Astrocyte (in vitro differentiated cells and primary cell): ENCODE measurements at regions not wholly inside any gene's neighbourhood (a gene's known extent, or its start where the extent isn't known, plus 50 kb on each side); places are given as distances from the start of the nearest gene placed in this dataset.

ENCODE experiments used
- EZH2 ChIP-seq: IDR thresholded peaks from 2 replicates; pipeline ENCODE4 v1.6.1; 2012; ENCODE audit warnings: mild to moderate bottlenecking, low read length, inconsistent platforms; ENCODE audit not compliant: insufficient read depth
- TF ChIP-seq, protein P1 (sequence below): IDR thresholded peaks from 2 replicates; pipeline ENCODE4 v1.5.1; 2011; ENCODE audit warnings: low read depth, mild to moderate bottlenecking, inconsistent platforms, low read length, moderate library complexity; ENCODE audit not compliant: insufficient read depth

DNA sequence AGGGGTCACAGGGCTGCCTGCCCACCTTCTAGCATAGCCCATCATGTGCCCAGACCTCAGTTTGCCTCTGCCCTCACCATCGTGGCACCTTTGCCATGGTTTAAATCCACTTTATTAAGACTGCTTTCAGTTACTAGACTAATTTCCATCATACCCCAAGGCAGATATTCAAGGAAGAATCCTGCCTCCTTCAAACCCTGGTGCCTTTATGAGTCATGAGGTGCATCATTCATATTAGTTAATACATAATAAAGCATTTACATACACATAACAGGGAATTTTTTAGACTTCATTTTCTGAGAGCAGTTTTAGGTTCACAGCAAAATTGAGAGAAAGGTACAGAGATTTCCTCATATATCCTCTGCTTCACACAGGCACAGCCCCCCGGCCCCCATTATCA, 62.8 kb downstream of the CXCL12 start:
- TF ChIP-seq, protein P1, sequence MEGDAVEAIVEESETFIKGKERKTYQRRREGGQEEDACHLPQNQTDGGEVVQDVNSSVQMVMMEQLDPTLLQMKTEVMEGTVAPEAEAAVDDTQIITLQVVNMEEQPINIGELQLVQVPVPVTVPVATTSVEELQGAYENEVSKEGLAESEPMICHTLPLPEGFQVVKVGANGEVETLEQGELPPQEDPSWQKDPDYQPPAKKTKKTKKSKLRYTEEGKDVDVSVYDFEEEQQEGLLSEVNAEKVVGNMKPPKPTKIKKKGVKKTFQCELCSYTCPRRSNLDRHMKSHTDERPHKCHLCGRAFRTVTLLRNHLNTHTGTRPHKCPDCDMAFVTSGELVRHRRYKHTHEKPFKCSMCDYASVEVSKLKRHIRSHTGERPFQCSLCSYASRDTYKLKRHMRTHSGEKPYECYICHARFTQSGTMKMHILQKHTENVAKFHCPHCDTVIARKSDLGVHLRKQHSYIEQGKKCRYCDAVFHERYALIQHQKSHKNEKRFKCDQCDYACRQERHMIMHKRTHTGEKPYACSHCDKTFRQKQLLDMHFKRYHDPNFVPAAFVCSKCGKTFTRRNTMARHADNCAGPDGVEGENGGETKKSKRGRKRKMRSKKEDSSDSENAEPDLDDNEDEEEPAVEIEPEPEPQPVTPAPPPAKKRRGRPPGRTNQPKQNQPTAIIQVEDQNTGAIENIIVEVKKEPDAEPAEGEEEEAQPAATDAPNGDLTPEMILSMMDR = no peak
- no peak for TF ChIP-seq EZH2
